Endothelial cell (in vitro differentiated cells): ENCODE measurements at regions not wholly inside any gene's neighbourhood (a gene's known extent, or its start where the extent isn't known, plus 50 kb on each side); places are given as distances from the start of the nearest gene placed in this dataset.

Experiments used
- DNase-seq: peaks from one replicate; pipeline ENCODE4 v3.0.0; 2021; ENCODE audit warnings: low spot score
- H3K27ac Mint-ChIP-seq: one replicate; pipeline ENCODE4 v1.8.0; 2021; ENCODE audit warnings: mixed read lengths, inconsistent platforms; ENCODE audit not compliant: unreplicated experiment
- H3K27me3 Mint-ChIP-seq: one replicate; pipeline ENCODE4 v1.8.0; 2021; ENCODE audit warnings: mild to moderate bottlenecking, moderate library complexity, mixed read lengths, inconsistent platforms; ENCODE audit not compliant: unreplicated experiment
- H3K36me3 Mint-ChIP-seq: one replicate; pipeline ENCODE4 v1.8.0; 2021; ENCODE audit warnings: mild to moderate bottlenecking, low read depth, mixed read lengths, inconsistent platforms; ENCODE audit not compliant: unreplicated experiment
- H3K4me1 Mint-ChIP-seq: one replicate; pipeline ENCODE4 v1.8.0; 2021; ENCODE audit warnings: mild to moderate bottlenecking, mixed read lengths, inconsistent platforms; ENCODE audit not compliant: unreplicated experiment
- H3K4me3 Mint-ChIP-seq: one replicate; pipeline ENCODE4 v1.8.0; 2021; ENCODE audit warnings: mild to moderate bottlenecking, mixed read lengths, inconsistent platforms; ENCODE audit not compliant: unreplicated experiment
- H3K9me3 Mint-ChIP-seq: one replicate; pipeline ENCODE4 v1.8.0; 2021; ENCODE audit warnings: mixed read lengths, inconsistent platforms; ENCODE audit not compliant: unreplicated experiment
- TF ChIP-seq, protein P1 (sequence below): fragments of 200-600 bp; sonication (generic); IDR thresholded peaks from one replicate; pipeline ENCODE4 v1.5.0; 2021; ENCODE audit warnings: antibody characterized with exemption; ENCODE audit not compliant: unreplicated experiment

DNA sequence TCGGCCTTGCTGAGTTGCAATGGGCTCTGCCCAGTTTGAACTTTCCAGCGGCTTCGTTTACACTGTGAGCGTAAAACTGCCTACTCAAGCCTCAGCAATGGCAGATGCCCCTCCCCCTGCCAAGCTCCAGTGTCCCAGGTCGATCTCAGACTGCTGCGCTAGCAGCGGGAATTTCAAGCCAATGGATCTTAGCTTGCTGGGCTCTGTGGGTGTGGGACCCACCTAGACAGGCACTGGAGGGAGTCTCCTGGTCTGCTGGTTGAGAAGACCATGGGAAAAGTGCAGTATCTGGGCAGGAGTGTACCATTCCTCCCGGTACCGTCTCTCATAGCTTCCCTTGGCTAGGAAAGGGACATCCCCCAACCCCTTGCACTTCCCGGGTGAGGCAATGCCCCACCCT, 88.2 kb downstream of the KLHL28 start:
- Mint-ChIP-seq H3K4me3 (no peak overlapping the region), H3K27ac (no peak overlapping the region), H3K9me3 (no peaks in the 10 kb centered on the region), H3K36me3 (no peaks in the 10 kb centered on the region), H3K27me3 (no peaks in the 10 kb centered on the region), H3K4me1 (no peaks in the 10 kb centered on the region)
- TF ChIP-seq, protein P1, sequence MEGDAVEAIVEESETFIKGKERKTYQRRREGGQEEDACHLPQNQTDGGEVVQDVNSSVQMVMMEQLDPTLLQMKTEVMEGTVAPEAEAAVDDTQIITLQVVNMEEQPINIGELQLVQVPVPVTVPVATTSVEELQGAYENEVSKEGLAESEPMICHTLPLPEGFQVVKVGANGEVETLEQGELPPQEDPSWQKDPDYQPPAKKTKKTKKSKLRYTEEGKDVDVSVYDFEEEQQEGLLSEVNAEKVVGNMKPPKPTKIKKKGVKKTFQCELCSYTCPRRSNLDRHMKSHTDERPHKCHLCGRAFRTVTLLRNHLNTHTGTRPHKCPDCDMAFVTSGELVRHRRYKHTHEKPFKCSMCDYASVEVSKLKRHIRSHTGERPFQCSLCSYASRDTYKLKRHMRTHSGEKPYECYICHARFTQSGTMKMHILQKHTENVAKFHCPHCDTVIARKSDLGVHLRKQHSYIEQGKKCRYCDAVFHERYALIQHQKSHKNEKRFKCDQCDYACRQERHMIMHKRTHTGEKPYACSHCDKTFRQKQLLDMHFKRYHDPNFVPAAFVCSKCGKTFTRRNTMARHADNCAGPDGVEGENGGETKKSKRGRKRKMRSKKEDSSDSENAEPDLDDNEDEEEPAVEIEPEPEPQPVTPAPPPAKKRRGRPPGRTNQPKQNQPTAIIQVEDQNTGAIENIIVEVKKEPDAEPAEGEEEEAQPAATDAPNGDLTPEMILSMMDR = no peak
- DNase-seq = no peak

DNA sequence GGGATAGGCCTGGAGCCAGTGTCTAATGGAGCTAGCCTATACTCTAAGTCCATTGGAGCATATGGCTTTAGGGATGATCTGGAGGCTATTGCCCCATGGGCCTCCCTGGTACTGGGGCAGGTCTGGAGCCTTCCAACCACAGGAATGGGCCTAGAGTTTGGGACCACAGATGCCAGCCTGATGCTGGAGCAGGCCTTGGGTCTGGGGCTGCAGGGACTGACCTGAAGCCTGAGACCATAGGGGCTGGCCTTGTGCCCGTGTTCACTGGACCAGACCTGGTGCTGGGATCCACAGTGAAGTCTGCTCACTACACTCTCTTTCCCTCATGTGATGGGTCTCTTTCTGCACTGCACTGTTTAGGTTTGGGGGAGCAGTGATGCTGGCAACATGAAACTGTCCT, 95.0 kb downstream of the KLHL28 start:
- Mint-ChIP-seq H3K27ac (no peak overlapping the region), H3K27me3 (no peaks in the 10 kb centered on the region), H3K36me3 (no peaks in the 10 kb centered on the region), H3K4me1 (no peaks in the 10 kb centered on the region), H3K4me3 (no peak overlapping the region), H3K9me3 (no peaks in the 10 kb centered on the region)
- TF ChIP-seq, protein P1 = no peak
- no peak for DNase-seq

DNA sequence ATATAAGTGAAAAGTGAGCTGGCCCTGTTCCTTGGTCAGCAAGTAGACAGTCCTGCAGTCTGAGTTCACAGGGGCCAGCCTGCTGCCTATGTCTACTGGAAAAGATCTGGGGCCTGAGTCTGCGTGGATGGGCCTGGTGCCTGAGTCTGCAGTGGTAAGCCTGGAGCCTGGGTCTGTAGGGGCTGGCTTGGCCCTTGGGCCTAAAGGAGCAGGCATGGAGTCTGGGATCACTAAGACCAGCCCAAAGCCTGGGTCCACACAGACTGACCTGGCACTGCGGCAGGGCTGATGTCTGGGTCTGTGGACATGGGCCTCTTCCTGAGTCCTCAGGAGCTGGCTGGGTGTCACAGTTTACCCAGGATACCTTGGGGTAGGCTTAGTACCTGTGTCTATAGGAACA, 95.4 kb downstream of the KLHL28 start:
- Mint-ChIP-seq H3K9me3 (no peaks in the 10 kb centered on the region), H3K36me3 (no peaks in the 10 kb centered on the region), H3K4me1 (no peaks in the 10 kb centered on the region), H3K27ac (no peak overlapping the region), H3K4me3 (no peak overlapping the region), H3K27me3 (no peaks in the 10 kb centered on the region)
- no peak for DNase-seq
- TF ChIP-seq, protein P1 = no peak

DNA sequence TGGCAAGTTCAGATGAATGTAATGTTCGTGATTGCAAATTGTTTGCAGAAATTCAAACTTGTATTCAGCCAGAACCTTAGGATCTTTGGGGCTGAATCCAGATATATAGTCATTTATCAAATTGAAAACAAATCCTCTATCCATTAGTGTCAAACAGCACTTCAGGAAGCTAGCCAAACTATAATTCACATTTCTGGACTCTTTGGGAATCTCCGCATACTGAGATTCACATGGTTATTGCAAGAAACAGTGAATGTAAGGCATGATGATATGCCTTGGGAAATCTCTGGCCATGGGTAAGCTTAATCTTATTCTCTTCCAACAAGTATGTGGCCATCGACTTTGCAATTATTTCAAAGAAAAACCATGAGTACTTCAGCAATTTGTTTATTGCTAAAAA, 98.5 kb downstream of the KLHL28 start:
- Mint-ChIP-seq H3K27me3 (no peaks in the 10 kb centered on the region), H3K36me3 (no peaks in the 10 kb centered on the region), H3K4me3 (no peak overlapping the region), H3K4me1 (no peaks in the 10 kb centered on the region), H3K27ac (no peak overlapping the region), H3K9me3 (no peaks in the 10 kb centered on the region)
- TF ChIP-seq, protein P1 = no peak
- DNase-seq = no peak

DNA sequence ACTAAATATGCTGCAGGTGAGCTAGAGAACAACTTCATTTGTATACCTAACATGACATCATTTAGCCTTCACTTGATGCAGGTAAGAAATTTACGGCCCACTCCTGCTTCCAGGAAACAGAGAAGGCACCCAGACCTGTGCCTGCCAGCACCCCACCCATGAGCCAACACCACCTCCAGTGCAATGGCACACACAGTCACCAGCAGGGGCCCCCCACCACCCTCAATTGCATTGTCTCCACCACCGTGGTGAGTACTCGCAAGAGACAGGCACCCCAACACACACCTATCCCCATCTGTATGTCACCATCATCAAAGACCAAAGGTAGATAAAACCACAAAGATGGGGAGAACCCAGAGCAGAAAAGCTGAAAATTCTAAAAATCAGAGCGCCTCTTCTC, 107.6 kb downstream of the KLHL28 start:
- Mint-ChIP-seq H3K4me1 (peaks cover 3% of the 10 kb centered on the region), H3K27me3 (no peaks in the 10 kb centered on the region), H3K9me3 (no peaks in the 10 kb centered on the region), H3K36me3 (no peaks in the 10 kb centered on the region), H3K27ac (no peak overlapping the region), H3K4me3 (no peak overlapping the region)
- TF ChIP-seq, protein P1 = no peak
- DNase-seq = no peak
